GM18508 (cell line): ENCODE measurements at regions not wholly inside any gene's neighbourhood (a gene's known extent, or its start where the extent isn't known, plus 50 kb on each side); places are given as distances from the start of the nearest gene placed in this dataset.

ENCODE experiments used
- ATAC-seq: cut with Tn5 transposase; IDR thresholded peaks from one replicate; pipeline ENCODE4 v1.9.1; 2021; ENCODE audit warnings: moderate number of reproducible peaks; ENCODE audit not compliant: insufficient read depth, unreplicated experiment

GRCh38 chr3:56876916-56877315 lies 75.2 kb upstream of the ARHGEF3 start:
- no peak for ATAC-seq

- ATAC-seq, result no peak
These were observed 72.5 kb upstream of the ARHGEF3 start for GRCh38 chr3:56874269-56874668.

DNA sequence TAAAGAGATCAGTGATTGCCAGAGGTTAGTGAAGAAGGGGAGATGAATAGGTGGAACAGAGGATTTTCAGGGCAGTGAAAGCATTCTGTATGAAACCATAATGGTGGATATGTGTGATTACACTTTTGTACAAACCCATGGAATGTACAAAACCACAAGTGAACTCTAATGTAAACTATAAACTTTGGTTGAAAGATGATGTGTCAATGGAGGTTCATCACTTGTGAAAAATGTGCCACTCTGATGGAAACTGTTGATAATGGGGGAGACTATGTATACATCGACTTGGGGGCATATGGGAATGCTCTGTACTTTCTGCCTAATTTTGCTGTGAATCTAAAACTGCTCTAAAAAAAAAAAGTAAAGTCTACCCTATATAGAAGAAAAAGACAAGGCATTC lies 68.7 kb upstream of the ARHGEF3 start:
- ATAC-seq, result no peak

GRCh38 chr3:56869157-56869889 lies 67.6 kb upstream of the ARHGEF3 start:
- ATAC-seq, result no peak

GRCh38 chr3:56868706-56869105 lies 67.0 kb upstream of the ARHGEF3 start:
- ATAC-seq, result no peak

DNA sequence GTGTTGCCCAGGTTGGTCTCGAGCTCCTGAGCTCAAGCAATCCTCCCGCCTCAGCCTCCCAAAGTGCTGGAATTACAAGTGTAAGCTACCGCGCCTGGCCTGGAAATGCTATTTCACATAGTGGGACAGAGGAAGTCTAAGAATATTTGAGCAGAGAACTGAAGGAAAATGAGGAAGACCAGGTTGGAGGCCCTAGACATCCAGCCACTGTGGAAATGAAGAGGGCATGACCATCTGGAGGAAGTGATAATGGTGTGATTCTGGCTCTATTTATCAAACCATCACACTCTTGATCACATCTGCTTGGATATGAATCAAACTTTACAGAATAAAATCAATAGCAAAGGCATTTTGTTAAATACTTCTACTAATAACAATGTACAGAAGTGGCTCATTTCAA lies 65.9 kb upstream of the ARHGEF3 start:
- ATAC-seq, result no peak

GRCh38 chr3:56864918-56865524 lies 63.3 kb upstream of the ARHGEF3 start:
- ATAC-seq, result no peak

GRCh38 chr3:56864090-56864489 lies 62.3 kb upstream of the ARHGEF3 start:
- no peak for ATAC-seq

- no peak for ATAC-seq
These were observed 60.8 kb upstream of the ARHGEF3 start for GRCh38 chr3:56862352-56863062.

- ATAC-seq, result no peak
These were observed 59.8 kb upstream of the ARHGEF3 start for GRCh38 chr3:56861511-56861910.

DNA sequence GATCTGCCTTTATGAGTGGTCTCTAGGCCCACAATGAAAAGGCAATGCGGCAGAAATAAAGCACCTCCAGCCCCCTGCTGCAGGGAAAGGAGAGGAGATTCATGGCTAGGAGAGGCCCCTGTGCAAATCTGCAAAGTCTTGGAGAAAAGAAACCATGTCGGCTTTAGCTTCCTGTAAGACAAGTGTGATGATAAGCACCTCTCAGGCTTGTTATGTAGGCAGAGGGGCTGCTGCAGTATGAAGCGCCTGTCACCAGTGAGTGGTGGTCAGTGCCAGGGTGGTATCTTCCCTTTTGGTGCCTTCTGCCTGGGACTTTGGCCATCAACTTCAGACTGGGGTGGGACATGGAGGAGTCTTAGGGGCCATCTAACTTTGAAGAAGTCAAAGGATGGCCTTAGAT lies 59.2 kb upstream of the ARHGEF3 start:
- ATAC-seq, result no peak

DNA sequence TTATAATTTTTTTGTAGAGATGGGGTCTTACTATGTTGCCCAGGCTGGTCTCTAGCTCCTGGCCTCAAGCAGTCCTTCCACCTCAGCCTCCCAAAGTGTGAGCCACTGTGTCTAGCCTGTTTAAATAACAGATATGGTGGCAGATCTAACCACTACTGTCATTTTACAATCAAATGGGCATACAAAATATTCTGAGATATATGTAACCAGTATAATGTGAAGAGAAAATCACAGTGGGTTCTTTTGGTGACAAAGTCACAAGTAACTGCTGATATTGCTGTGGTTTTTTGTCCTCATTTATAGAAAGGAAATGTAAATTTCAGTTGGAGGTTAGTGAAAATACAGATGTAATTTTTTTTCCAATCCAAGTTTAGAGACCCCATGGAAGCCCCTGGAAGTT lies 58.6 kb upstream of the ARHGEF3 start:
- ATAC-seq, result no peak

GRCh38 chr3:56858331-56858730 lies 56.6 kb upstream of the ARHGEF3 start:
- no peak for ATAC-seq

- no peak for ATAC-seq
These were observed 55.4 kb upstream of the ARHGEF3 start for GRCh38 chr3:56857178-56857577.

DNA sequence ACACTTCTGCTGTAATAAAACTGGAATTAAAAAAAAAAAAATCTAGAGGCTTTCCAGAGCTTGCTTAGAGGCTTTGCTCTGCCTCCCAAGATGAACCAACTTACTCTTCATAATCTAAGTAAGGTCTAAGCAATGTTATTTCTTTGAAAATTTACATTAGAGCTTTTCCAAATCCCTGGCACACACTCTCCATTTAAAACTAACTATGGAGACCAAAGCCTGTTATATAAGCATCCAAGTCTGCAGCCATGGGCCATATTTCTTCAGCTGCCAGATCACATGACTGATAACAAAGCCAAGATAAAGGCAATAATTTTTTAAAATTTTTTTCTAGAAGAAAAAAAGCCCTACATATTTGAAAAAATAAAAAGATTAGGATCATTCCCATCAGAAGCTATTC lies 55.0 kb upstream of the ARHGEF3 start:
- no peak for ATAC-seq

- no peak for ATAC-seq
These were observed 54.2 kb upstream of the ARHGEF3 start for GRCh38 chr3:56855856-56856512.

DNA sequence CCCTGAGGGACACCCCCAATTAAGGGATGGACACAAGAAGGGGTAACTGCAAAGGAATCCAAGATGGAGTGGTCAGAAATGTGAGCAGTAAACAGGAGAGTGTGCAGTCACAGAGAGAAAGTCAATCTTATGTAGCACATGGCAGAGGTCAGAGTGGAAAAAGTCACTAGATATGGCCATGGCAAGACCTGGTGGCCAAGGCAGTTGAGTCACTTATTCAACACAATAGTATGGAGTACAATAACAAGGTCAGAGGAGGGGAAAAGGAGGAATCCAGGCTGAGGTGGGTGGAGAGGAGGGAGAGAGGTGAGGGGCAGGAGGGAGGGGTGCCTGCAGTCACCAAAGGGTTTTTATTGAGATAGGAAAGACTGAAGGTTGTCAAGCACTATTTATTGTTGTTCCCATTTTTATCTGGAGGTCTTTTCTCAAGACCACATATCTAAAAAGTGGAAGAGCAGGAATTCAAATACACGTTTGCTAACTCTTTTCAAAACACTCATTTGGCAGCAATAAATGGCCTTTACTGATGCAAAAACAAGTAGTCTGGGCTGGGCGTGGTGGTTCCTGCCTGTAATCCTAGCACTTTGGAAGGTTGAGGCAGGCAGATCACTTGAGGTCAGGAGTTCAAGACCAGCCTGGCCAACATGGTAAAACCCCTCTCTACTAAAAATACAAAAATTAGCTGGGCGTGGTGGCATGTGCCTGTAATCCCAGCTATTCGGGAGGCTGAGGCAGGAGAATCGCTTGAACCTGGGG lies 53.3 kb upstream of the ARHGEF3 start:
- ATAC-seq, result no peak

- no peak for ATAC-seq
These were observed 50.5 kb upstream of the ARHGEF3 start for GRCh38 chr3:56851966-56852884.
